GM23248 (cell line): ENCODE measurements at regions not wholly inside any gene's neighbourhood (a gene's known extent, or its start where the extent isn't known, plus 50 kb on each side); places are given as distances from the start of the nearest gene placed in this dataset.

Experiments
- EZH2 ChIP-seq: fragments of 200-600 bp; sonication (generic); IDR thresholded peaks from 2 replicates; pipeline ENCODE4 v1.6.1; 2018; ENCODE audit warnings: antibody characterized with exemption, mild to moderate bottlenecking; ENCODE audit not compliant: insufficient read depth, poor library complexity, severe bottlenecking
- EZH2phosphoT487 ChIP-seq: fragments of 200-600 bp; sonication (generic); IDR thresholded peaks from 2 replicates; pipeline ENCODE4 v1.6.1; 2018; ENCODE audit warnings: antibody characterized with exemption, moderate library complexity, mild to moderate bottlenecking, low read depth; ENCODE audit not compliant: insufficient read depth

GRCh38 chr6:115270953-115271352 is 789.7 kb downstream of the FRK start:
- TF ChIP-seq EZH2 (no peak), EZH2phosphoT487 (no peak)
